Osteoblast (primary cell): ENCODE measurements at regions not wholly inside any gene's neighbourhood (a gene's known extent, or its start where the extent isn't known, plus 50 kb on each side); places are given as distances from the start of the nearest gene placed in this dataset.
A peak's percentile ranks its signal among the peaks of the same experiment; 100 is the strongest.

ENCODE experiments used
- DNase-seq: peaks from one replicate; pipeline ENCODE4 v3.0.0; 2011; ENCODE audit warnings: low spot score, mixed read lengths; ENCODE audit not compliant: insufficient read length; ENCODE audit errors: missing footprints
- H2AFZ ChIP-seq: 2 replicates; pipeline ENCODE4 v1.6.0; 2011; ENCODE audit warnings: mild to moderate bottlenecking, low read length
- H3K27ac ChIP-seq: 2 replicates; pipeline ENCODE4 v1.5.1; 2011; ENCODE audit warnings: mild to moderate bottlenecking, low read depth, low read length, moderate library complexity
- H3K27me3 ChIP-seq: 2 replicates; pipeline ENCODE4 v1.6.0; 2012; ENCODE audit warnings: mild to moderate bottlenecking, control low read depth, inconsistent platforms, low read length, moderate library complexity; ENCODE audit not compliant: insufficient read depth
- H3K36me3 ChIP-seq: 2 replicates; pipeline ENCODE4 v1.5.1; 2011; ENCODE audit warnings: mild to moderate bottlenecking, low read length, control low read depth, moderate library complexity; ENCODE audit not compliant: insufficient read depth
- H3K4me1 ChIP-seq: 2 replicates; pipeline ENCODE4 v1.5.1; 2011; ENCODE audit warnings: mild to moderate bottlenecking, low read length, control low read depth, moderate library complexity; ENCODE audit not compliant: insufficient read depth
- H3K4me2 ChIP-seq: 2 replicates; pipeline ENCODE4 v1.6.0; 2011; ENCODE audit warnings: mild to moderate bottlenecking, low read length; ENCODE audit not compliant: insufficient read depth
- H3K4me3 ChIP-seq: fragments of 200-600 bp; sonication (generic); 3 replicates; pipeline ENCODE4 v1.5.1; 2012; ENCODE audit warnings: mild to moderate bottlenecking, low read length, inconsistent platforms; ENCODE audit not compliant: insufficient read depth
- H3K79me2 ChIP-seq: 2 replicates; pipeline ENCODE4 v1.6.0; 2012; ENCODE audit warnings: mild to moderate bottlenecking, low read length, control low read depth, inconsistent platforms; ENCODE audit not compliant: insufficient read depth
- H3K9me3 ChIP-seq: 2 replicates; pipeline ENCODE4 v1.5.1; 2011; ENCODE audit warnings: low read depth, low read length, control low read depth
- H4K20me1 ChIP-seq: 2 replicates; pipeline ENCODE4 v1.6.0; 2012; ENCODE audit warnings: mild to moderate bottlenecking, low read length, control low read depth; ENCODE audit not compliant: insufficient read depth
- CTCF ChIP-seq: IDR thresholded peaks from 2 replicates; pipeline ENCODE4 v1.5.1; 2011; ENCODE audit warnings: mild to moderate bottlenecking, low read depth, low read length, moderate library complexity; ENCODE audit errors: extremely low read depth

DNA sequence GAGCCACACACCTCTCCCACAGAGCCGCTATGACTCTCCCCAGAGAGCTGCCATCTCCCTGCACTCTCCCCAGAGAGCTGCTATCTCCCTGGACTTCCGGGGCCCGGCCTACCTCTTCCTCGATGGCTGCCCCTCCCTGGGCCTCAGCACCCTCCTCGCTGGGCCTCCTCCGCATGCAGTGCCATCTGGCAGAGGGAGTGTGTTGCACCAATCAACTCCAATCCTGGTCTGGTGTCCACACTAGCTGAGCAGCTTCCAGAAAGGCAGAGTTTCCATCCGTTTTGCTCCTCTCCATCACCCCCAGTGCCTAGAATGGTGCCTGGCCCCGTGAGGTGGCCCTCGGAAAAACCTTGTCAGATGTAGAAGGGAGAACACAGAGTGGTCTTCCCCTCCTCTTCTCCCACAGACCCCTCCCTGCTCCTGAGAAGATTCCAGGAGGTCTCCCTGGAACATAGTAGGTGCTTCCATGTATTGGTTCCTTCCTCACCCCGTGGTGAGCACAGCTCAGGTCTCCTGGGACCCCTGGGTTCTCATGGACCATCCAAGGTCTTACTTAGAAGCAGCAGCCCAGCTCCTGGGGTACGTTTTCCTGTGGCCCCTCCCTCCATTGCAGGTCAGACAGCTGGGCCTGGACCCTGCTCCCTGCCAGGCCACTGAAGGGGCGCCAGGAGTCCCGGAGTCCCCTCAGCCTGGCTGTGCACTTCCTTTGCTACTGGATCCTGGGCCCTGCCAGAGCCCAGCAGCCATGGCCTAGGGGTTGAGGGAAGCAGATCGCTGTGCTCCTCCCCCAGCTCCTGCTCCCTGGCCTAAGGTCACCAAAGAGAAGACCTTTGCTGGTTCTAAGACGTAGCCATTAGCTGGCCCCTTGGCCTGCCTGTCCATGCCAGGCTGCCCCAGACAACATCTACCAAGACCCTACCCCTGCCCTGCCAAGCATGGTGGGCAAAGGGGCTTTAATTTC lies 233.8 kb upstream of the GSE1 start:
- no peak overlapping the region for H3K27ac ChIP-seq
- H3K4me3 ChIP-seq = no peak overlapping the region
- peaks cover 39% of the 10 kb centered on the region for H4K20me1 ChIP-seq
- H3K79me2 ChIP-seq = peaks cover 34% of the 10 kb centered on the region
- TF ChIP-seq CTCF = no peak
- no peaks in the 10 kb centered on the region for H3K27me3 ChIP-seq
- peaks cover 34% of the 10 kb centered on the region for H3K4me1 ChIP-seq
- no peak for DNase-seq
- no peaks in the 10 kb centered on the region for H3K9me3 ChIP-seq
- no peak overlapping the region for H2AFZ ChIP-seq
- no peak overlapping the region for H3K4me2 ChIP-seq
- no peaks in the 10 kb centered on the region for H3K36me3 ChIP-seq

DNA sequence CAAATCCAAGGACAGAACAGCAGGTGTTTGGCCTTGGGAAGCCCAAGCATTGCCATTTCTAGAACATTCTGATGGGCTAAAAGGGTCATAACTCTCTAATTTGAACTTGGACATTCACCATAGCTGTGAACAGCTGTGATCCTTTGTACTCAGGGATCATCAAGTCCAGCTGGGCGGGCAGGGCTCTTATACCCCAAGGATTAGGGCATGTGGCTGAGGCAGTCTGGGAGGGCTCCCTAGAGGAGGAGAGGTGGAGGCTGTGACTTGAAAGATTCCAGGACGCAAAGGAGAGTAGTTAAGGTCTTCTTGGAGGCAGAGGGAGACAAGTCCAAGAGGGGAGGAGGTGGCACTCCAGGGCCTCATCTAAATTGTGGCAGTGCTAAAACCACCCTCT lies 233.1 kb upstream of the GSE1 start:
- TF ChIP-seq CTCF = no peak
- Histone ChIP-seq H3K4me3 (no peak overlapping the region), H3K79me2 (peaks cover 33% of the 10 kb centered on the region), H3K4me2 (no peak overlapping the region), H4K20me1 (peaks cover 45% of the 10 kb centered on the region), H3K36me3 (no peaks in the 10 kb centered on the region), H3K9me3 (no peaks in the 10 kb centered on the region), H2AFZ (no peak overlapping the region), H3K27me3 (no peaks in the 10 kb centered on the region), H3K27ac (no peak overlapping the region), H3K4me1 (peaks cover 36% of the 10 kb centered on the region)
- no peak for DNase-seq

- Histone ChIP-seq H3K4me3 (no peak overlapping the region), H3K36me3 (no peaks in the 10 kb centered on the region), H3K79me2 (peaks cover 33% of the 10 kb centered on the region), H3K27me3 (no peaks in the 10 kb centered on the region), H4K20me1 (peaks cover 48% of the 10 kb centered on the region), H3K4me1 (peaks cover 33% of the 10 kb centered on the region), H3K27ac (peak overlapping the region; percentile 60), H2AFZ (no peak overlapping the region), H3K9me3 (no peaks in the 10 kb centered on the region), H3K4me2 (no peak overlapping the region)
- no peak for DNase-seq
- no peak for TF ChIP-seq CTCF
Observed at GRCh38 chr16:85380905-85381737, 232.0 kb upstream of the GSE1 start.
